B cell (primary cell): ENCODE measurements at regions not wholly inside any gene's neighbourhood (a gene's known extent, or its start where the extent isn't known, plus 50 kb on each side); places are given as distances from the start of the nearest gene placed in this dataset.
A peak's percentile ranks its signal among the peaks of the same experiment; 100 is the strongest.

Experiments
- ATAC-seq: fragments of 200-7000 bp; cut with Tn5 transposase; one replicate; pipeline ENCODE4 v1.10.0; 2021; ENCODE audit warnings: low read depth, mild to moderate bottlenecking, moderate number of reproducible peaks, moderate library complexity
- CTCF ChIA-PET: fragments of 350-600 bp; sonication (Branson Sonifier 250); formaldehyde crosslinking; loops from one replicate; lab custom pipeline; 2021; ENCODE audit warnings: antibody characterized with exemption, inconsistent platforms; lab: Charles Lee
- POLR2A ChIA-PET: fragments of 350-600 bp; sonication (Branson Sonifier 250); formaldehyde crosslinking; loops from one replicate; lab custom pipeline; 2021; ENCODE audit warnings: antibody characterized with exemption; lab: Charles Lee
- DNase-seq: peaks from one replicate; pipeline ENCODE4 v3.0.0; 2013
- H2AFZ ChIP-seq: 2 replicates; pipeline ENCODE4 v1.6.1; 2012; ENCODE audit warnings: mild to moderate bottlenecking, low read depth, low read length; ENCODE audit not compliant: insufficient read depth, poor library complexity, severe bottlenecking
- H3K27ac ChIP-seq, 2 donors: 1 replicate in 1 of 2; 2 replicates in 1 of 2; pipeline ENCODE4 v1.5.1; 2012 to 2013; ENCODE audit warnings: low read length in 2 of 2, mild to moderate bottlenecking in 2 of 2, moderate library complexity in 1 of 2
- H3K27me3 ChIP-seq, 4 experiments: fragments of 200-600 bp in 1 of 4; sonication (generic) in 1 of 4; replicated peaks in 1 of 4; 1 replicate in 2 of 4; 2 replicates in 2 of 4; pipeline versions ENCODE4 v1.6.1 to v1.7.0; 2013 to 2016; ENCODE audit warnings: low read length in 3 of 4, mild to moderate bottlenecking in 2 of 4, mixed read lengths in 1 of 4, moderate library complexity in 1 of 4; ENCODE audit not compliant: insufficient read depth in 4 of 4, control insufficient read depth in 3 of 4; ENCODE audit errors: control extremely low read depth in 1 of 4
- H3K36me3 ChIP-seq, 2 experiments: replicated peaks in 1 of 2; 1 replicate in 1 of 2; 2 replicates in 1 of 2; pipeline versions ENCODE4 v1.6.1 to v1.7.1; 2013; ENCODE audit warnings: low read length in 1 of 2; ENCODE audit not compliant: insufficient read depth in 2 of 2, control insufficient read depth in 1 of 2; ENCODE audit errors: control extremely low read depth in 1 of 2, extremely low read depth in 1 of 2
- H3K4me1 ChIP-seq, 2 donors: fragments of 200-600 bp in 1 of 2; sonication (generic) in 1 of 2; 1 replicate in 1 of 2; 2 replicates in 1 of 2; pipeline versions ENCODE4 v1.5.1 to v1.6.1; 2013 to 2017; ENCODE audit warnings: low read length in 2 of 2; ENCODE audit not compliant: control insufficient read depth in 2 of 2, insufficient read depth in 2 of 2
- H3K4me2 ChIP-seq: replicated peaks from 2 replicates; pipeline ENCODE3; 2012; ENCODE audit warnings: mild to moderate bottlenecking, low read depth, low read length; ENCODE audit not compliant: poor library complexity, severe bottlenecking
- H3K4me3 ChIP-seq, 5 experiments: fragments of 200-600 bp in 1 of 5; sonication (generic) in 1 of 5; 1 replicate in 3 of 5; 2 replicates in 2 of 5; pipeline versions ENCODE4 v1.5.1 to v1.7.0; 2011 to 2016; ENCODE audit warnings: low read length in 4 of 5, mild to moderate bottlenecking in 4 of 5, low read depth in 2 of 5, control low read depth in 1 of 5, moderate library complexity in 1 of 5; ENCODE audit not compliant: insufficient read depth in 1 of 5; ENCODE audit errors: control extremely low read depth in 1 of 5, extremely low read depth in 1 of 5
- H3K79me2 ChIP-seq: fragments of 200-600 bp; sonication (generic); one replicate; pipeline ENCODE4 v1.6.0; 2016; ENCODE audit warnings: low read length; ENCODE audit not compliant: control insufficient read depth, insufficient read depth
- H3K9ac ChIP-seq: fragments of 200-600 bp; sonication (generic); 2 replicates; pipeline ENCODE4 v1.6.1; 2017; ENCODE audit warnings: mild to moderate bottlenecking, low read length, moderate library complexity
- H3K9me3 ChIP-seq, 3 donors: one replicate each; pipeline versions ENCODE4 v1.6.1 to v1.7.1; 2013; ENCODE audit warnings: low read length in 2 of 3; ENCODE audit not compliant: control insufficient read depth in 2 of 3, insufficient read depth in 1 of 3; ENCODE audit errors: control extremely low read depth in 1 of 3
- H4K20me1 ChIP-seq: 2 replicates; pipeline ENCODE4 v1.6.0; 2012; ENCODE audit warnings: mild to moderate bottlenecking, low read length; ENCODE audit not compliant: insufficient read depth, control insufficient read depth, poor library complexity, severe bottlenecking
- H3K27ac Mint-ChIP-seq: one replicate; pipeline ENCODE4 v1.8.0; 2021; ENCODE audit warnings: mixed read lengths
- H3K27me3 Mint-ChIP-seq: one replicate; pipeline ENCODE4 v1.8.0; 2021; ENCODE audit warnings: mixed read lengths
- H3K4me1 Mint-ChIP-seq: one replicate; pipeline ENCODE4 v1.8.0; 2021; ENCODE audit warnings: mixed read lengths
- H3K4me3 Mint-ChIP-seq: one replicate; pipeline ENCODE4 v1.8.0; 2021; ENCODE audit warnings: mixed read lengths
- H3K9me3 Mint-ChIP-seq: one replicate; pipeline ENCODE4 v1.8.0; 2022; ENCODE audit warnings: mixed read lengths; ENCODE audit not compliant: insufficient read depth
- EZH2 ChIP-seq: IDR thresholded peaks from 2 replicates; pipeline ENCODE4 v1.6.1; 2012; ENCODE audit warnings: borderline replicate concordance, low read depth, mild to moderate bottlenecking, moderate library complexity, low read length; ENCODE audit not compliant: insufficient read depth, poor library complexity, severe bottlenecking
- WGBS: methylation state at CpG from one replicate; pipeline ENCODE4 v1.1.5; 2013; ENCODE audit warnings: missing lambda C conversion rate; ENCODE audit not compliant: insufficient coverage; 5-methylcytosine and 5-hydroxymethylcytosine counted together
- intact Hi-C: fragments of 100-400 bp; cut with micrococcal nuclease; formaldehyde crosslinking; loops from one replicate; pipeline ENCODE4 v1.10.0; 2022
- TF ChIP-seq, protein P1 (sequence below): fragments of 200-600 bp; IDR thresholded peaks from one replicate; pipeline ENCODE4 v1.8.0; 2022; ENCODE audit warnings: antibody characterized with exemption, mild to moderate bottlenecking

DNA sequence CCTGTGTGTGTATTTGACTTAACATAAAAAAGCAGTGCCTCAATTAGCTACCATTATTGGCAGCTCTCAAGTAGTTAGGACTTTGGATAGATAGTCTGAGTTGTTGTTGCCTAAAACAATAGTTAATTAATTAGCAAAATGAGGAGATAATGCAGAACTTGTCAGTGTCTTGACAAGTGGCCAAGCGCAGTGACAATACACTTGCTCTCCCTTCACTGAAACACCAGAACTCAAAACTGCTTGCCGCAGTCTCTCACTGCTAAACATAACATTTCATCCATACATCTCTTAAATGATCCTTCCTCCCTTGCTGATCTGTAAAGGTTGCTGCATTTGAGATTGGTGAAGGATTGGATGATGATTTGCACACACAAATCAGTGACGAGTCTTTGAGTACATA lies 61.7 kb downstream of the ARHGAP35 start:
- intact Hi-C loops, result no loop called here
- H3K79me2 ChIP-seq, result peaks cover 87% of the 10 kb centered on the region
- Mint-ChIP-seq H3K4me3 (no peak overlapping the region), H3K27ac (no peak overlapping the region), H3K9me3 (no peaks in the 10 kb centered on the region), H3K27me3 (no peaks in the 10 kb centered on the region), H3K4me1 (peaks cover 43% of the 10 kb centered on the region)
- DNase-seq (no peak), ATAC-seq (no peak)
- H2AFZ ChIP-seq, result no peak overlapping the region
- peaks cover 18 to 20% of the 10 kb centered on the region in 2 donors for H3K4me1 ChIP-seq
- no peak overlapping the region for H3K9ac ChIP-seq
- H3K36me3 ChIP-seq, result peaks cover 0 to 45% of the 10 kb centered on the region in 2 experiments
- no peaks in the 10 kb centered on the region for H3K9me3 ChIP-seq
- ChIA-PET CTCF (no interaction called here), POLR2A (no interaction called here)
- TF ChIP-seq, protein P1, sequence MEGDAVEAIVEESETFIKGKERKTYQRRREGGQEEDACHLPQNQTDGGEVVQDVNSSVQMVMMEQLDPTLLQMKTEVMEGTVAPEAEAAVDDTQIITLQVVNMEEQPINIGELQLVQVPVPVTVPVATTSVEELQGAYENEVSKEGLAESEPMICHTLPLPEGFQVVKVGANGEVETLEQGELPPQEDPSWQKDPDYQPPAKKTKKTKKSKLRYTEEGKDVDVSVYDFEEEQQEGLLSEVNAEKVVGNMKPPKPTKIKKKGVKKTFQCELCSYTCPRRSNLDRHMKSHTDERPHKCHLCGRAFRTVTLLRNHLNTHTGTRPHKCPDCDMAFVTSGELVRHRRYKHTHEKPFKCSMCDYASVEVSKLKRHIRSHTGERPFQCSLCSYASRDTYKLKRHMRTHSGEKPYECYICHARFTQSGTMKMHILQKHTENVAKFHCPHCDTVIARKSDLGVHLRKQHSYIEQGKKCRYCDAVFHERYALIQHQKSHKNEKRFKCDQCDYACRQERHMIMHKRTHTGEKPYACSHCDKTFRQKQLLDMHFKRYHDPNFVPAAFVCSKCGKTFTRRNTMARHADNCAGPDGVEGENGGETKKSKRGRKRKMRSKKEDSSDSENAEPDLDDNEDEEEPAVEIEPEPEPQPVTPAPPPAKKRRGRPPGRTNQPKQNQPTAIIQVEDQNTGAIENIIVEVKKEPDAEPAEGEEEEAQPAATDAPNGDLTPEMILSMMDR, result no peak
- no peaks in the 10 kb centered on the region for H3K27me3 ChIP-seq
- H3K27ac ChIP-seq, result no peak overlapping the region
- H3K4me2 ChIP-seq, result no peak overlapping the region
- WGBS, result no CpG with 5 or more reads among the region's 3 CpGs
- no peak overlapping the region for H3K4me3 ChIP-seq
- peaks cover 49% of the 10 kb centered on the region for H4K20me1 ChIP-seq

DNA sequence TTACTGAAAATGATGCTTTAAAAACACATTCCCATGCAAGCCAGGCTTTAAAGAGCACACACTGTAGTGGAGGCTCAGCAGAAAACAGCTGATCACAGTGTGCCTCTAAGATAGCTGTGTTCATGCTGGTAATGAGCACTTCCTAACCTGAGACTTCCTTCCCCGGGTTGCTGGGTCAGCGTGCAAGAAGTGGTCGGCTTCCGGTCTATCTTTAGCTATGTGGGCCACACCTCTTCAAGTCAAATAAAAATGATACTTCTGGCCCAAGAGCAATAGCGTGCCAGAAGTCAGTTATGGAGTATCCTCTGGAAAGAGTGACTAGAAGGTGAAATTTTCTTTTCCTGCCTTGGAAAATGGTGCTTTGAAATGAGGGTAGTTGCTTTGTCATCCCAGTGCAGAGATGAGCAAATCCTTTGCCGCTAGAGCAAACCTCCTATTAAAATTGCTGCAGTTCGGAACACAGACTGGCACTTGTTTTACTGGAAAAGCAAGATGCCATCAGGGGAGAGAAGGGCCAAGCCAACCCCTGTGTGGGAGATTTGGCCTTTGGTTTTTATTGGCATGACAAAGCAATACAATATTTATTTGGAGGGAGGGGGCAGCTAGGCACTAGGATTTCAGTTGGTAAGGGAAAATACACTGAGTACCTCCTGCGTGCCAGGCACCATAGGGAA lies 64.2 kb downstream of the ARHGAP35 start:
- Histone ChIP-seq H3K4me2 (peak overlapping the region; percentile 62), H3K27me3 (no peaks in the 10 kb centered on the region), H3K4me3 (peak overlapping the region in 2 of 5 experiments; percentile 1 to 30), H4K20me1 (peaks cover 52% of the 10 kb centered on the region), H2AFZ (no peak overlapping the region), H3K9me3 (no peaks in the 10 kb centered on the region), H3K79me2 (peaks cover 91% of the 10 kb centered on the region), H3K36me3 (peaks cover 0 to 27% of the 10 kb centered on the region in 2 experiments), H3K27ac (peak overlapping the region in 1 of 2 donors; percentile 12), H3K9ac (peak overlapping the region; percentile 42), H3K4me1 (peaks cover 20 to 22% of the 10 kb centered on the region in 2 donors)
- intact Hi-C loops, result no loop called here
- CTCF ChIA-PET, result no interaction called here
- H3K4me3 Mint-ChIP-seq, result peak overlapping the region; percentile 66
- no peak overlapping the region for H3K27ac Mint-ChIP-seq
- DNase-seq (peak; percentile 13), ATAC-seq (peak; percentile 41)
- no peak for TF ChIP-seq EZH2
- peaks cover 41% of the 10 kb centered on the region for H3K4me1 Mint-ChIP-seq
- 89% methylated on average over 3 of the region's 8 CpGs for WGBS
- no peaks in the 10 kb centered on the region for H3K9me3 Mint-ChIP-seq
- no peaks in the 10 kb centered on the region for H3K27me3 Mint-ChIP-seq
- POLR2A ChIA-PET, result no interaction called here
